T-cell (primary cell): ENCODE measurements at regions not wholly inside any gene's neighbourhood (a gene's known extent, or its start where the extent isn't known, plus 50 kb on each side); places are given as distances from the start of the nearest gene placed in this dataset.

Source experiments
- ATAC-seq, 4 experiments: fragments of 200-7000 bp in 3 of 4; fragments of 150-1000 bp in 1 of 4; cut with Tn5 transposase; replicated peaks in 1 of 4; 1 replicate in 3 of 4; 2 replicates in 1 of 4; pipeline ENCODE4 v1.10.0; 2021; ENCODE audit warnings: moderate library complexity in 3 of 4, mild to moderate bottlenecking in 2 of 4, moderate number of reproducible peaks in 1 of 4
- CTCF ChIA-PET, 2 donors: fragments of 300-600 bp; sonication (Branson Sonifier 250); formaldehyde crosslinking; loops; one replicate each; lab custom pipeline; 2022; ENCODE audit warnings: antibody characterized with exemption in 2 of 2; lab: Charles Lee
- POLR2A ChIA-PET, 2 donors: fragments of 300-600 bp; sonication (Branson Sonifier 250); formaldehyde crosslinking; loops; one replicate each; lab custom pipeline; 2022; ENCODE audit warnings: antibody characterized with exemption in 2 of 2; lab: Charles Lee
- DNase-seq, 35 experiments: peaks; one replicate each; pipeline versions ENCODE4 v3.0.0 to v3.0.0-alpha.2; 2013 to 2023
- H3K27ac ChIP-seq: one replicate; pipeline ENCODE4 v1.5.1; 2013; ENCODE audit warnings: low read length
- H3K27me3 ChIP-seq, 2 experiments: replicated peaks in 1 of 2; 1 replicate in 1 of 2; 2 replicates in 1 of 2; pipeline versions ENCODE4 v1.6.1 to v1.7.0; 2013; ENCODE audit warnings: low read length in 1 of 2, mixed read lengths in 1 of 2; ENCODE audit not compliant: control insufficient read depth in 2 of 2, insufficient read depth in 2 of 2; ENCODE audit errors: extremely low read depth in 1 of 2
- H3K36me3 ChIP-seq, 2 donors: 1 replicate in 1 of 2; 2 replicates in 1 of 2; pipeline versions ENCODE4 v1.6.1 to v1.7.0; 2013; ENCODE audit warnings: low read length in 1 of 2; ENCODE audit not compliant: control insufficient read depth in 2 of 2, insufficient read depth in 1 of 2; ENCODE audit errors: extremely low read depth in 1 of 2
- H3K4me1 ChIP-seq, 2 experiments: 1 replicate in 1 of 2; 2 replicates in 1 of 2; pipeline versions ENCODE4 v1.6.1 to v1.7.0; 2013; ENCODE audit warnings: low read length in 2 of 2, mixed read lengths in 1 of 2; ENCODE audit not compliant: insufficient read depth in 2 of 2, control insufficient read depth in 1 of 2; ENCODE audit errors: extremely low read depth in 1 of 2
- H3K4me3 ChIP-seq, 2 donors: 1 replicate in 1 of 2; 2 replicates in 1 of 2; pipeline versions ENCODE4 v1.5.1 to v1.7.0; 2013; ENCODE audit warnings: mild to moderate bottlenecking in 2 of 2, low read length in 1 of 2, moderate library complexity in 1 of 2; ENCODE audit not compliant: control insufficient read depth in 1 of 2; ENCODE audit errors: extremely low read depth in 1 of 2
- H3K9me3 ChIP-seq: 2 replicates; pipeline ENCODE4 v1.7.0; 2013
- H3K27ac Mint-ChIP-seq, 2 donors: one replicate each; pipeline ENCODE4 v1.8.0; 2020 to 2021; ENCODE audit warnings: mild to moderate bottlenecking in 2 of 2, mixed read lengths in 2 of 2
- H3K27me3 Mint-ChIP-seq, 2 donors: one replicate each; pipeline ENCODE4 v1.8.0; 2021 to 2022; ENCODE audit warnings: mixed read lengths in 2 of 2
- H3K36me3 Mint-ChIP-seq: one replicate; pipeline ENCODE4 v1.8.0; 2021; ENCODE audit warnings: mixed read lengths
- H3K4me1 Mint-ChIP-seq, 3 donors: one replicate each; pipeline ENCODE4 v1.8.0; 2020 to 2022; ENCODE audit warnings: mixed read lengths in 3 of 3, mild to moderate bottlenecking in 1 of 3
- H3K4me3 Mint-ChIP-seq, 3 donors: one replicate each; pipeline ENCODE4 v1.8.0; 2020 to 2022; ENCODE audit warnings: mild to moderate bottlenecking in 3 of 3, mixed read lengths in 3 of 3, moderate library complexity in 3 of 3
- H3K9me3 Mint-ChIP-seq, 3 donors: one replicate each; pipeline ENCODE4 v1.8.0; 2020 to 2022; ENCODE audit warnings: mixed read lengths in 3 of 3
- WGBS: methylation state at CpG from one replicate; pipeline ENCODE4 v1.1.5; 2013; ENCODE audit warnings: missing lambda C conversion rate; ENCODE audit not compliant: insufficient coverage; 5-methylcytosine and 5-hydroxymethylcytosine counted together

GRCh38 chr17:71342737-71343136 is 778.1 kb upstream of the SOX9 start:
- Mint-ChIP-seq H3K9me3 (peaks cover 4 to 17% (median 6%) of the 10 kb centered on the region in 3 donors), H3K27ac (no peak overlapping the region), H3K4me3 (no peak overlapping the region), H3K27me3 (no peaks in the 10 kb centered on the region), H3K4me1 (no peaks in the 10 kb centered on the region), H3K36me3 (no peaks in the 10 kb centered on the region)
- Histone ChIP-seq H3K4me1 (no peaks in the 10 kb centered on the region), H3K9me3 (no peaks in the 10 kb centered on the region), H3K27ac (no peak overlapping the region), H3K36me3 (no peaks in the 10 kb centered on the region), H3K4me3 (no peak overlapping the region), H3K27me3 (no peaks in the 10 kb centered on the region)
- DNase-seq = no peak
- ChIA-PET POLR2A (no interaction called here), CTCF (no interaction called here)
- ATAC-seq = no peak
- WGBS = no CpG with 5 or more reads among the region's 1 CpG

GRCh38 chr17:71349908-71350600 is 770.8 kb upstream of the SOX9 start:
- Mint-ChIP-seq H3K27ac (no peak overlapping the region), H3K4me1 (no peaks in the 10 kb centered on the region), H3K27me3 (no peaks in the 10 kb centered on the region), H3K4me3 (no peak overlapping the region), H3K36me3 (no peaks in the 10 kb centered on the region), H3K9me3 (peaks cover 8 to 12% (median 9%) of the 10 kb centered on the region in 3 donors)
- DNase-seq (no peak), ATAC-seq (no peak)
- H3K9me3 ChIP-seq = no peaks in the 10 kb centered on the region
- no peaks in the 10 kb centered on the region for H3K36me3 ChIP-seq
- ChIA-PET POLR2A (no interaction called here), CTCF (no interaction called here)
- no peak overlapping the region for H3K4me3 ChIP-seq
- H3K4me1 ChIP-seq = no peaks in the 10 kb centered on the region
- no peaks in the 10 kb centered on the region for H3K27me3 ChIP-seq
- no CpG with 5 or more reads among the region's 6 CpGs for WGBS
- no peak overlapping the region for H3K27ac ChIP-seq

GRCh38 chr17:71360301-71360700 is 760.5 kb upstream of the SOX9 start:
- Mint-ChIP-seq H3K27ac (no peak overlapping the region), H3K9me3 (peaks cover 11 to 33% (median 18%) of the 10 kb centered on the region in 3 donors), H3K4me3 (no peak overlapping the region), H3K36me3 (no peaks in the 10 kb centered on the region), H3K27me3 (no peaks in the 10 kb centered on the region), H3K4me1 (no peaks in the 10 kb centered on the region)
- 100% methylated on average over 2 of the region's 3 CpGs for WGBS
- ATAC-seq = no peak
- no peaks in the 10 kb centered on the region for H3K36me3 ChIP-seq
- H3K27ac ChIP-seq = no peak overlapping the region
- ChIA-PET POLR2A (no interaction called here), CTCF (no interaction called here)
- no peak overlapping the region for H3K4me3 ChIP-seq
- H3K9me3 ChIP-seq = no peaks in the 10 kb centered on the region
- peaks cover 0 to 2% of the 10 kb centered on the region in 2 experiments for H3K27me3 ChIP-seq
- no peak for DNase-seq
- no peaks in the 10 kb centered on the region for H3K4me1 ChIP-seq

- H3K4me3 ChIP-seq = no peak overlapping the region
- H3K9me3 ChIP-seq = no peaks in the 10 kb centered on the region
- no peaks in the 10 kb centered on the region for H3K4me1 ChIP-seq
- no peak overlapping the region for H3K27ac ChIP-seq
- no peak overlapping the region for H3K27ac Mint-ChIP-seq
- peaks cover 0 to 2% of the 10 kb centered on the region in 2 experiments for H3K27me3 ChIP-seq
- no peak overlapping the region for H3K4me3 Mint-ChIP-seq
- POLR2A ChIA-PET = no interaction called here
- peaks cover 11 to 33% (median 18%) of the 10 kb centered on the region in 3 donors for H3K9me3 Mint-ChIP-seq
- no peaks in the 10 kb centered on the region for H3K27me3 Mint-ChIP-seq
- CTCF ChIA-PET = no interaction called here
- no peaks in the 10 kb centered on the region for H3K4me1 Mint-ChIP-seq
- no peaks in the 10 kb centered on the region for H3K36me3 ChIP-seq
- no peaks in the 10 kb centered on the region for H3K36me3 Mint-ChIP-seq
- ATAC-seq (no peak), DNase-seq (no peak)
- 100% methylated on average over 1 of the region's 7 CpGs for WGBS
These were observed 759.0 kb upstream of the SOX9 start for GRCh38 chr17:71361656-71362450.

GRCh38 chr17:71363661-71364060 is 757.2 kb upstream of the SOX9 start:
- peaks cover 11 to 28% (median 11%) of the 10 kb centered on the region in 3 donors for H3K9me3 Mint-ChIP-seq
- H3K4me3 Mint-ChIP-seq = no peak overlapping the region
- H3K36me3 Mint-ChIP-seq = no peaks in the 10 kb centered on the region
- ATAC-seq (no peak), DNase-seq (no peak)
- Histone ChIP-seq H3K27ac (no peak overlapping the region), H3K4me3 (no peak overlapping the region), H3K4me1 (no peaks in the 10 kb centered on the region), H3K27me3 (no peaks in the 10 kb centered on the region), H3K36me3 (no peaks in the 10 kb centered on the region), H3K9me3 (no peaks in the 10 kb centered on the region)
- no peak overlapping the region for H3K27ac Mint-ChIP-seq
- ChIA-PET POLR2A (no interaction called here), CTCF (no interaction called here)
- no peaks in the 10 kb centered on the region for H3K27me3 Mint-ChIP-seq
- WGBS = no CpG with 5 or more reads among the region's 2 CpGs
- no peaks in the 10 kb centered on the region for H3K4me1 Mint-ChIP-seq

GRCh38 chr17:71371809-71372208 is 749.0 kb upstream of the SOX9 start:
- DNase-seq = no peak
- Mint-ChIP-seq H3K27ac (no peak overlapping the region), H3K36me3 (no peaks in the 10 kb centered on the region), H3K4me3 (no peak overlapping the region), H3K9me3 (peaks cover 2 to 15% (median 6%) of the 10 kb centered on the region in 3 donors), H3K27me3 (no peaks in the 10 kb centered on the region), H3K4me1 (no peaks in the 10 kb centered on the region)
- H3K27ac ChIP-seq = no peak overlapping the region
- no peak overlapping the region for H3K4me3 ChIP-seq
- H3K36me3 ChIP-seq = no peaks in the 10 kb centered on the region
- ChIA-PET CTCF (no interaction called here), POLR2A (no interaction called here)
- 100% methylated on average over 1 of the region's 7 CpGs for WGBS
- no peaks in the 10 kb centered on the region for H3K9me3 ChIP-seq
- H3K27me3 ChIP-seq = no peaks in the 10 kb centered on the region
- no peak for ATAC-seq
- no peaks in the 10 kb centered on the region for H3K4me1 ChIP-seq
